Astrocyte (in vitro differentiated cells and primary cell): ENCODE measurements at regions not wholly inside any gene's neighbourhood (a gene's known extent, or its start where the extent isn't known, plus 50 kb on each side); places are given as distances from the start of the nearest gene placed in this dataset.

Experiments used
- DNase-seq: peaks from one replicate; pipeline ENCODE4 v3.0.0-alpha.2; 2010; ENCODE audit warnings: low read depth
- FAIRE-seq: peaks from 2 replicates; lab custom pipeline; 2011; peaks lifted over from hg19 to GRCh38; lab: Jason Lieb, UNC
- H2AFZ ChIP-seq: 2 replicates; pipeline ENCODE4 v1.6.0; 2012; ENCODE audit warnings: low read depth, low read length, inconsistent platforms
- H3K27ac ChIP-seq: 2 replicates; pipeline ENCODE4 v1.5.1; 2011; ENCODE audit warnings: low read depth, low read length, inconsistent platforms
- H3K27me3 ChIP-seq: 2 replicates; pipeline ENCODE4 v1.6.0; 2011; ENCODE audit warnings: low read length, inconsistent platforms; ENCODE audit not compliant: insufficient read depth
- H3K36me3 ChIP-seq: 2 replicates; pipeline ENCODE4 v1.5.1; 2011; ENCODE audit warnings: low read length, inconsistent platforms; ENCODE audit not compliant: insufficient read depth
- H3K4me1 ChIP-seq: 2 replicates; pipeline ENCODE4 v1.5.1; 2011; ENCODE audit warnings: low read length, inconsistent platforms; ENCODE audit not compliant: insufficient read depth
- H3K4me2 ChIP-seq: 2 replicates; pipeline ENCODE4 v1.6.0; 2012; ENCODE audit warnings: low read length, inconsistent platforms
- H3K4me3 ChIP-seq: 2 replicates; pipeline ENCODE4 v1.5.1; 2011; ENCODE audit warnings: low read depth, mild to moderate bottlenecking, low read length, inconsistent platforms; ENCODE audit not compliant: insufficient read depth
- H3K79me2 ChIP-seq: 2 replicates; pipeline ENCODE4 v1.6.0; 2012; ENCODE audit warnings: mild to moderate bottlenecking, low read length, inconsistent platforms; ENCODE audit not compliant: insufficient read depth
- H3K9ac ChIP-seq: 2 replicates; pipeline ENCODE4 v1.6.0; 2012; ENCODE audit warnings: mild to moderate bottlenecking, low read length, inconsistent platforms
- H3K9me3 ChIP-seq: 2 replicates; pipeline ENCODE4 v1.5.1; 2012; ENCODE audit warnings: low read depth, mild to moderate bottlenecking, low read length, inconsistent platforms; ENCODE audit not compliant: insufficient read depth
- H4K20me1 ChIP-seq: 2 replicates; pipeline ENCODE4 v1.6.0; 2012; ENCODE audit warnings: low read length, inconsistent platforms; ENCODE audit not compliant: insufficient read depth
- H3K27ac Mint-ChIP-seq: one replicate; pipeline ENCODE4 v1.8.0; 2021; ENCODE audit warnings: mild to moderate bottlenecking, mixed read lengths; ENCODE audit not compliant: unreplicated experiment
- H3K27me3 Mint-ChIP-seq: one replicate; pipeline ENCODE4 v1.8.0; 2021; ENCODE audit warnings: low read depth, mixed read lengths; ENCODE audit not compliant: unreplicated experiment
- H3K36me3 Mint-ChIP-seq: one replicate; pipeline ENCODE4 v1.8.0; 2021; ENCODE audit warnings: low read depth, mixed read lengths; ENCODE audit not compliant: unreplicated experiment
- H3K4me1 Mint-ChIP-seq: one replicate; pipeline ENCODE4 v1.8.0; 2021; ENCODE audit warnings: low read depth, mixed read lengths; ENCODE audit not compliant: unreplicated experiment
- H3K4me3 Mint-ChIP-seq: one replicate; pipeline ENCODE4 v1.8.0; 2021; ENCODE audit warnings: mild to moderate bottlenecking, moderate library complexity, mixed read lengths; ENCODE audit not compliant: unreplicated experiment
- H3K9me3 Mint-ChIP-seq: one replicate; pipeline ENCODE4 v1.8.0; 2021; ENCODE audit warnings: mild to moderate bottlenecking, mixed read lengths; ENCODE audit not compliant: unreplicated experiment
- EZH2 ChIP-seq: IDR thresholded peaks from 2 replicates; pipeline ENCODE4 v1.6.1; 2012; ENCODE audit warnings: mild to moderate bottlenecking, low read length, inconsistent platforms; ENCODE audit not compliant: insufficient read depth
- TF ChIP-seq, protein P1 (sequence below): IDR thresholded peaks from 2 replicates; pipeline ENCODE4 v1.5.1; 2011; ENCODE audit warnings: low read depth, mild to moderate bottlenecking, inconsistent platforms, low read length, moderate library complexity; ENCODE audit not compliant: insufficient read depth

GRCh38 chr2:129478902-129479517, 500.5 kb upstream of the RAB6C start:
- Histone ChIP-seq H3K4me2 (no peak overlapping the region), H3K9ac (no peak overlapping the region), H3K4me3 (no peak overlapping the region), H3K9me3 (peaks cover 2% of the 10 kb centered on the region), H3K27ac (no peak overlapping the region), H3K36me3 (no peaks in the 10 kb centered on the region), H3K79me2 (no peaks in the 10 kb centered on the region), H3K4me1 (no peaks in the 10 kb centered on the region), H4K20me1 (no peaks in the 10 kb centered on the region), H3K27me3 (no peaks in the 10 kb centered on the region), H2AFZ (no peak overlapping the region)
- TF ChIP-seq EZH2 = no peak
- TF ChIP-seq, protein P1, sequence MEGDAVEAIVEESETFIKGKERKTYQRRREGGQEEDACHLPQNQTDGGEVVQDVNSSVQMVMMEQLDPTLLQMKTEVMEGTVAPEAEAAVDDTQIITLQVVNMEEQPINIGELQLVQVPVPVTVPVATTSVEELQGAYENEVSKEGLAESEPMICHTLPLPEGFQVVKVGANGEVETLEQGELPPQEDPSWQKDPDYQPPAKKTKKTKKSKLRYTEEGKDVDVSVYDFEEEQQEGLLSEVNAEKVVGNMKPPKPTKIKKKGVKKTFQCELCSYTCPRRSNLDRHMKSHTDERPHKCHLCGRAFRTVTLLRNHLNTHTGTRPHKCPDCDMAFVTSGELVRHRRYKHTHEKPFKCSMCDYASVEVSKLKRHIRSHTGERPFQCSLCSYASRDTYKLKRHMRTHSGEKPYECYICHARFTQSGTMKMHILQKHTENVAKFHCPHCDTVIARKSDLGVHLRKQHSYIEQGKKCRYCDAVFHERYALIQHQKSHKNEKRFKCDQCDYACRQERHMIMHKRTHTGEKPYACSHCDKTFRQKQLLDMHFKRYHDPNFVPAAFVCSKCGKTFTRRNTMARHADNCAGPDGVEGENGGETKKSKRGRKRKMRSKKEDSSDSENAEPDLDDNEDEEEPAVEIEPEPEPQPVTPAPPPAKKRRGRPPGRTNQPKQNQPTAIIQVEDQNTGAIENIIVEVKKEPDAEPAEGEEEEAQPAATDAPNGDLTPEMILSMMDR = no peak
- FAIRE-seq = no peak
- no peak overlapping the region for H3K4me3 Mint-ChIP-seq
- no peak overlapping the region for H3K27ac Mint-ChIP-seq
- no peak for DNase-seq
- no peaks in the 10 kb centered on the region for H3K9me3 Mint-ChIP-seq
- no peaks in the 10 kb centered on the region for H3K36me3 Mint-ChIP-seq
- no peaks in the 10 kb centered on the region for H3K4me1 Mint-ChIP-seq
- peaks cover 6% of the 10 kb centered on the region for H3K27me3 Mint-ChIP-seq

- Histone ChIP-seq H3K4me2 (no peak overlapping the region), H4K20me1 (no peaks in the 10 kb centered on the region), H3K27me3 (no peaks in the 10 kb centered on the region), H3K79me2 (no peaks in the 10 kb centered on the region), H3K9me3 (peaks cover 2% of the 10 kb centered on the region), H3K4me3 (no peak overlapping the region), H2AFZ (no peak overlapping the region), H3K9ac (no peak overlapping the region), H3K27ac (no peak overlapping the region), H3K4me1 (no peaks in the 10 kb centered on the region), H3K36me3 (no peaks in the 10 kb centered on the region)
- Mint-ChIP-seq H3K4me3 (no peak overlapping the region), H3K9me3 (no peaks in the 10 kb centered on the region), H3K27me3 (peaks cover 8% of the 10 kb centered on the region), H3K27ac (no peak overlapping the region), H3K36me3 (no peaks in the 10 kb centered on the region), H3K4me1 (no peaks in the 10 kb centered on the region)
- FAIRE-seq (no peak), DNase-seq (no peak)
- TF ChIP-seq EZH2 = no peak
- TF ChIP-seq, protein P1 = no peak
These were observed 499.6 kb upstream of the RAB6C start for GRCh38 chr2:129479892-129480291.

- no peak overlapping the region for H3K27ac ChIP-seq
- peaks cover 2% of the 10 kb centered on the region for H3K9me3 ChIP-seq
- H3K27me3 Mint-ChIP-seq = peaks cover 10% of the 10 kb centered on the region
- TF ChIP-seq EZH2 = no peak
- TF ChIP-seq, protein P1 = no peak
- no peaks in the 10 kb centered on the region for H3K79me2 ChIP-seq
- no peak for DNase-seq
- H3K4me3 Mint-ChIP-seq = no peak overlapping the region
- H3K36me3 Mint-ChIP-seq = no peaks in the 10 kb centered on the region
- no peak overlapping the region for H3K9ac ChIP-seq
- no peaks in the 10 kb centered on the region for H3K4me1 ChIP-seq
- no peak overlapping the region for H2AFZ ChIP-seq
- H3K27ac Mint-ChIP-seq = no peak overlapping the region
- no peak overlapping the region for H3K4me2 ChIP-seq
- no peak for FAIRE-seq
- H3K36me3 ChIP-seq = no peaks in the 10 kb centered on the region
- peaks cover 2% of the 10 kb centered on the region for H3K9me3 Mint-ChIP-seq
- no peaks in the 10 kb centered on the region for H3K4me1 Mint-ChIP-seq
- no peaks in the 10 kb centered on the region for H4K20me1 ChIP-seq
- H3K4me3 ChIP-seq = no peak overlapping the region
- no peaks in the 10 kb centered on the region for H3K27me3 ChIP-seq
These were observed 498.7 kb upstream of the RAB6C start for GRCh38 chr2:129480790-129481189.
